ENCODE measurements at regions not wholly inside any gene's neighbourhood (a gene's known extent, or its start where the extent isn't known, plus 50 kb on each side); places are given as distances from the start of the nearest gene placed in this dataset.

- ChIA-PET POLR2A (no interaction called here), CTCF (no interaction called here)
- Histone ChIP-seq H3K9me3 (peaks cover 4% of the 10 kb centered on the region; the same call in 1 of the 3 replicates), H3K27ac (no peak overlapping the region), H3K4me3 (no peak overlapping the region), H3K4me2 (no peak overlapping the region), H3K4me1 (no peaks in the 10 kb centered on the region)
- DNase-seq (ENCODE audit: low read depth in 1 of 2, low spot score in 1 of 2) (no peak), FAIRE-seq (no peak), ATAC-seq (no peak)
- TF ChIP-seq CTCF (IDR thresholded peaks at IDR 0.05) (no peak), BCL3 (IDR thresholded peaks at IDR 0.05) (no peak)
- 0% methylated on average over 3 of the region's 3 CpGs for WGBS (ENCODE audit: missing lambda C conversion rate)
Observed at GRCh38 chr2:14292964-14293363, 339.6 kb upstream of the LRATD1 start.

- no peak for DNase-seq (ENCODE audit: low read depth in 1 of 2, low spot score in 1 of 2)
- 1% methylated on average over 2 of the region's 2 CpGs for WGBS (ENCODE audit: missing lambda C conversion rate)
- ChIA-PET CTCF (no interaction called here), POLR2A (no interaction called here)
- Histone ChIP-seq H3K9me3 (0 out of 3 replicates have a peak, but pooled peaks cover under 1% of the 10 kb centered on the region), H3K4me3 (no peak overlapping the region), H3K4me1 (no peaks in the 10 kb centered on the region), H3K27ac (no peak overlapping the region), H3K4me2 (no peak overlapping the region)
- TF ChIP-seq CTCF (IDR thresholded peaks at IDR 0.05) (no peak), JUNB (IDR thresholded peaks at IDR 0.05) (no peak), ZSCAN20 (CRISPR knock-in tag; IDR thresholded peaks at IDR 0.05) (no peak), HES2 (IDR thresholded peaks at IDR 0.05) (no peak), ATOH8 (CRISPR knock-in tag; IDR thresholded peaks at IDR 0.05; ENCODE audit: low read depth) (no peak), HMGXB4 (CRISPR knock-in tag; IDR thresholded peaks at IDR 0.05; ENCODE audit: borderline replicate concordance) (no peak)
- no peak for FAIRE-seq
- ATAC-seq: no peak
Observed at GRCh38 chr2:14297340-14297739, 335.2 kb upstream of the LRATD1 start.

GRCh38 chr2:14297906-14298305, 334.6 kb upstream of the LRATD1 start:
- H3K4me1 ChIP-seq: no peaks in the 10 kb centered on the region
- H3K9me3 ChIP-seq: 0 out of 3 replicates have a peak, but pooled peaks cover 3% of the 10 kb centered on the region
- ChIA-PET CTCF (no interaction called here), POLR2A (no interaction called here)
- FAIRE-seq (no peak), DNase-seq (ENCODE audit: low read depth in 1 of 2, low spot score in 1 of 2) (no peak), ATAC-seq (no peak)
- WGBS (ENCODE audit: missing lambda C conversion rate): 6% methylated on average over 1 of the region's 1 CpG
- no peak overlapping the region for H3K4me3 ChIP-seq
- no peak for TF ChIP-seq E2F6 (IDR thresholded peaks at IDR 0.05; ENCODE audit: borderline replicate concordance, low read depth)
- H3K27ac ChIP-seq: no peak overlapping the region
- H3K4me2 ChIP-seq: no peak overlapping the region

- ATAC-seq (no peak), DNase-seq (ENCODE audit: low read depth in 1 of 2, low spot score in 1 of 2) (no peak), FAIRE-seq (no peak)
- Histone ChIP-seq H3K4me1 (no peaks in the 10 kb centered on the region), H3K27ac (no peak overlapping the region), H3K4me2 (no peak overlapping the region), H3K4me3 (no peak overlapping the region), H3K9me3 (0 out of 3 replicates have a peak, but pooled peaks cover 5% of the 10 kb centered on the region)
- WGBS (ENCODE audit: missing lambda C conversion rate): 4% methylated on average over 2 of the region's 2 CpGs
- ChIA-PET CTCF (interaction anchor here (0.7 kb wide), 1 partner anchor 1276 kb away, joined by 3 read pairs; no protein-coding TSS in a partner anchor), POLR2A (no interaction called here)
- TF ChIP-seq NR3C1 (IDR thresholded peaks at IDR 0.05) (no peak), BHLHE40 (IDR thresholded peaks at IDR 0.05; ENCODE audit: low read depth, low read length) (no peak), BCL3 (IDR thresholded peaks at IDR 0.05) (no peak), JUNB (IDR thresholded peaks at IDR 0.05) (no peak), CHD4 (IDR thresholded peaks at IDR 0.05; ENCODE audit: borderline replicate concordance) (no peak), HEYL (CRISPR knock-in tag; IDR thresholded peaks at IDR 0.05) (no peak), CBX2 (IDR thresholded peaks at IDR 0.05; ENCODE audit: borderline replicate concordance, low read depth) (no peak), ELK1 (IDR thresholded peaks at IDR 0.05; ENCODE audit: low read depth, low read length) (no peak), ZFP36 (IDR thresholded peaks at IDR 0.05; ENCODE audit: borderline replicate concordance, partially characterized antibody) (no peak), RARB (CRISPR knock-in tag; IDR thresholded peaks at IDR 0.05) (no peak), POLR2AphosphoS2 (conservative IDR thresholded peaks at IDR 0.05; ENCODE audit: low read length) (no peak)
Observed at GRCh38 chr2:14301331-14301730, 331.2 kb upstream of the LRATD1 start.

Data from A549 (cell line).